H9 (cell line): ENCODE measurements at regions not wholly inside any gene's neighbourhood (a gene's known extent, or its start where the extent isn't known, plus 50 kb on each side); places are given as distances from the start of the nearest gene placed in this dataset.

Experiments
- DNase-seq: peaks from one replicate; pipeline ENCODE4 v3.0.0-alpha.2; 2017
- H2AFZ ChIP-seq: one replicate; pipeline ENCODE4 v1.6.1; 2013; ENCODE audit warnings: mild to moderate bottlenecking, low read length, control low read depth, moderate library complexity
- H2AK5ac ChIP-seq: 2 replicates; pipeline ENCODE4 v1.6.1; 2013; ENCODE audit warnings: low read length, control low read depth, mixed read lengths; ENCODE audit not compliant: insufficient read length
- H2BK120ac ChIP-seq: one replicate; pipeline ENCODE4 v1.6.1; 2013; ENCODE audit warnings: low read depth, mild to moderate bottlenecking, low read length, control low read depth, inconsistent platforms; ENCODE audit not compliant: poor library complexity, severe bottlenecking
- H2BK12ac ChIP-seq: 2 replicates; pipeline ENCODE4 v1.6.1; 2013; ENCODE audit warnings: low read length, control low read depth, mixed read lengths, low read depth; ENCODE audit not compliant: insufficient read length
- H2BK15ac ChIP-seq: 2 replicates; pipeline ENCODE4 v1.6.1; 2013; ENCODE audit warnings: low read depth, low read length, control low read depth
- H2BK20ac ChIP-seq: one replicate; pipeline ENCODE4 v1.6.1; 2013; ENCODE audit warnings: low read depth, mild to moderate bottlenecking, low read length, control low read depth, inconsistent platforms; ENCODE audit not compliant: poor library complexity, severe bottlenecking
- H2BK5ac ChIP-seq: 2 replicates; pipeline ENCODE4 v1.6.1; 2013; ENCODE audit warnings: low read length, control low read depth, mixed read lengths; ENCODE audit not compliant: insufficient read length
- H3K14ac ChIP-seq: 2 replicates; pipeline ENCODE4 v1.6.1; 2013; ENCODE audit warnings: low read length, control low read depth; ENCODE audit not compliant: insufficient read depth
- H3K18ac ChIP-seq: 2 replicates; pipeline ENCODE4 v1.6.1; 2013; ENCODE audit warnings: low read depth, mild to moderate bottlenecking, mixed read lengths, low read length, control low read depth; ENCODE audit not compliant: insufficient read length
- H3K23ac ChIP-seq: 2 replicates; pipeline ENCODE4 v1.6.1; 2013; ENCODE audit warnings: low read length, control low read depth, mixed read lengths, low read depth; ENCODE audit not compliant: insufficient read length
- H3K23me2 ChIP-seq: 2 replicates; pipeline ENCODE4 v1.6.1; 2013; ENCODE audit warnings: low read depth, mild to moderate bottlenecking, mixed read lengths, low read length, control low read depth; ENCODE audit not compliant: insufficient read length, poor library complexity, severe bottlenecking
- H3K27ac ChIP-seq: 2 replicates; pipeline ENCODE4 v1.5.1; 2013; ENCODE audit warnings: low read length, control low read depth, mixed read lengths, low read depth; ENCODE audit not compliant: insufficient read length
- H3K27me3 ChIP-seq: 2 replicates; pipeline ENCODE4 v1.6.1; 2013; ENCODE audit warnings: low read length, control low read depth, inconsistent platforms; ENCODE audit not compliant: insufficient read depth
- H3K4ac ChIP-seq: 2 replicates; pipeline ENCODE4 v1.6.1; 2013; ENCODE audit warnings: low read depth, mild to moderate bottlenecking, control low read depth, inconsistent platforms, low read length, moderate library complexity
- H3K4me1 ChIP-seq: 2 replicates; pipeline ENCODE4 v1.6.1; 2013; ENCODE audit warnings: low read length, control low read depth, inconsistent platforms; ENCODE audit not compliant: insufficient read depth
- H3K4me2 ChIP-seq: 2 replicates; pipeline ENCODE4 v1.6.1; 2013; ENCODE audit warnings: low read length, control low read depth, mixed read lengths; ENCODE audit not compliant: insufficient read length, insufficient read depth
- H3K56ac ChIP-seq: 2 replicates; pipeline ENCODE4 v1.6.1; 2013; ENCODE audit warnings: low read depth, mild to moderate bottlenecking, mixed read lengths, low read length, control low read depth; ENCODE audit not compliant: insufficient read length
- H3K79me1 ChIP-seq: 2 replicates; pipeline ENCODE4 v1.6.1; 2013; ENCODE audit warnings: low read depth, mild to moderate bottlenecking, moderate library complexity, low read length, control low read depth, inconsistent platforms; ENCODE audit not compliant: insufficient read depth, poor library complexity, severe bottlenecking
- H3K79me2 ChIP-seq: 2 replicates; pipeline ENCODE4 v1.6.1; 2013; ENCODE audit warnings: low read length, control low read depth, inconsistent platforms; ENCODE audit not compliant: insufficient read depth
- H3K9ac ChIP-seq: 2 replicates; pipeline ENCODE4 v1.6.1; 2013; ENCODE audit warnings: low read length, control low read depth, mixed read lengths; ENCODE audit not compliant: insufficient read length; ENCODE audit errors: extremely low read depth
- H3K9me3 ChIP-seq: one replicate; pipeline ENCODE4 v1.6.1; 2013; ENCODE audit warnings: low read depth, low read length, inconsistent platforms; ENCODE audit not compliant: control insufficient read depth
- H3T11ph ChIP-seq: one replicate; pipeline ENCODE4 v1.6.1; 2013; ENCODE audit warnings: mild to moderate bottlenecking, low read length, control low read depth, inconsistent platforms
- H4K20me1 ChIP-seq: one replicate; pipeline ENCODE4 v1.6.1; 2013; ENCODE audit not compliant: control insufficient read depth, insufficient read length, insufficient read depth
- H4K5ac ChIP-seq: 2 replicates; pipeline ENCODE4 v1.6.1; 2013; ENCODE audit warnings: low read depth, mild to moderate bottlenecking, mixed read lengths, low read length, control low read depth; ENCODE audit not compliant: insufficient read length
- H4K8ac ChIP-seq: replicated peaks from 2 replicates; pipeline ENCODE4 v1.6.1; 2013; ENCODE audit warnings: low read length, control low read depth, mixed read lengths, low read depth; ENCODE audit not compliant: insufficient read length
- H4K91ac ChIP-seq: 2 replicates; pipeline ENCODE4 v1.6.1; 2013; ENCODE audit warnings: low read depth, mild to moderate bottlenecking, moderate library complexity, mixed read lengths, low read length, control low read depth; ENCODE audit not compliant: insufficient read length
- H3K27ac Mint-ChIP-seq, 3 experiments: 2 replicates in 2 of 3; 3 replicates in 1 of 3; pipeline ENCODE4 v1.8.0; 2020 to 2021; ENCODE audit warnings: mixed read lengths in 3 of 3, mild to moderate bottlenecking in 1 of 3, moderate library complexity in 1 of 3
- H3K27me3 Mint-ChIP-seq: 2 replicates; pipeline ENCODE4 v1.8.0; 2021; ENCODE audit warnings: low read depth, mild to moderate bottlenecking, moderate library complexity, mixed read lengths
- H3K36me3 Mint-ChIP-seq, 3 experiments: 2 replicates in 2 of 3; 3 replicates in 1 of 3; pipeline ENCODE4 v1.8.0; 2020 to 2021; ENCODE audit warnings: low read depth in 3 of 3, mixed read lengths in 3 of 3; ENCODE audit not compliant: insufficient read depth in 1 of 3
- H3K4me1 Mint-ChIP-seq, 2 experiments: 2 replicates each; pipeline ENCODE4 v1.8.0; 2020; ENCODE audit warnings: mixed read lengths in 2 of 2
- H3K4me3 Mint-ChIP-seq, 2 experiments: 2 replicates in 1 of 2; 3 replicates in 1 of 2; pipeline ENCODE4 v1.8.0; 2020 to 2021; ENCODE audit warnings: mild to moderate bottlenecking in 2 of 2, mixed read lengths in 2 of 2, moderate library complexity in 1 of 2
- H3K9me3 Mint-ChIP-seq, 2 experiments: 2 replicates in 1 of 2; 3 replicates in 1 of 2; pipeline ENCODE4 v1.8.0; 2020; ENCODE audit warnings: mild to moderate bottlenecking in 2 of 2, mixed read lengths in 2 of 2, moderate library complexity in 1 of 2
- WGBS: extraction: QIAGEN DNeasy Blood & Tissue Kit; methylation state at CpG from one replicate; pipeline ENCODE4 v1.1.7; 2013; ENCODE audit warnings: missing lambda C conversion rate, low lambda C conversion rate, mixed read lengths; ENCODE audit not compliant: insufficient read length; ENCODE audit errors: extremely low coverage; 5-methylcytosine and 5-hydroxymethylcytosine counted together
- TF ChIP-seq, protein P1 (sequence below): fragments of 200-600 bp; sonication (generic); conservative IDR thresholded peaks from 3 replicates; pipeline ENCODE4 v1.8.0; 2021; ENCODE audit warnings: antibody characterized with exemption, mild to moderate bottlenecking

DNA sequence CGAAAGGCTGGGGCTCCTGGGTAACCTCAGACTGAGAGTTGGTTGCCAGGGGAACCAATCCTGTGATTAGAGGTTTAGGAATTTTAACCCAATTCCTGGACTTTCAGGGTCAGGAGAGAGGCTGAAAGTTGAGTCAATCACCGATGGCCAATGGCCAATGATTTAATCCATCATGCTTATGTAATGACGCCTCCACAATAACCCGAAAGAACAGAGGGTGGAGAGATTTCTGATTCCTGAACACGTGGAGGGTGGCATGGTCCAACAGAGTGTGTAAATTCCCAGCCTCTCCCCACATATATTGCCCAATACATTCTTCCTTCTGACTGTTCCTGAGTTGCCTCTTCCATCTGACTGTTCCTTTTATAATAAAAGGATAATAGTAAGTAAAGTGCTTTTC lies 137.2 kb upstream of the CBLB start:
- Histone ChIP-seq H2BK20ac (no peak overlapping the region), H4K8ac (no peak overlapping the region), H3K23me2 (no peaks in the 10 kb centered on the region), H3K4ac (no peak overlapping the region), H3K14ac (no peak overlapping the region), H3K4me1 (no peaks in the 10 kb centered on the region), H3K79me2 (no peaks in the 10 kb centered on the region), H2BK15ac (no peak overlapping the region), H2BK12ac (no peak overlapping the region), H3K79me1 (no peaks in the 10 kb centered on the region), H3T11ph (no peak overlapping the region), H3K4me2 (no peak overlapping the region), H3K23ac (no peak overlapping the region), H4K20me1 (no peaks in the 10 kb centered on the region), H3K27ac (no peak overlapping the region), H2BK5ac (no peak overlapping the region), H3K18ac (no peak overlapping the region), H3K56ac (no peak overlapping the region), H3K9me3 (no peaks in the 10 kb centered on the region), H4K5ac (no peak overlapping the region), H3K27me3 (no peaks in the 10 kb centered on the region), H3K9ac (no peak overlapping the region), H4K91ac (no peak overlapping the region), H2BK120ac (no peak overlapping the region), H2AK5ac (no peak overlapping the region), H2AFZ (no peak overlapping the region)
- Mint-ChIP-seq H3K4me3 (no peak overlapping the region), H3K36me3 (no peaks in the 10 kb centered on the region), H3K27ac (no peak overlapping the region), H3K27me3 (no peaks in the 10 kb centered on the region), H3K4me1 (no peaks in the 10 kb centered on the region), H3K9me3 (no peaks in the 10 kb centered on the region)
- TF ChIP-seq, protein P1, sequence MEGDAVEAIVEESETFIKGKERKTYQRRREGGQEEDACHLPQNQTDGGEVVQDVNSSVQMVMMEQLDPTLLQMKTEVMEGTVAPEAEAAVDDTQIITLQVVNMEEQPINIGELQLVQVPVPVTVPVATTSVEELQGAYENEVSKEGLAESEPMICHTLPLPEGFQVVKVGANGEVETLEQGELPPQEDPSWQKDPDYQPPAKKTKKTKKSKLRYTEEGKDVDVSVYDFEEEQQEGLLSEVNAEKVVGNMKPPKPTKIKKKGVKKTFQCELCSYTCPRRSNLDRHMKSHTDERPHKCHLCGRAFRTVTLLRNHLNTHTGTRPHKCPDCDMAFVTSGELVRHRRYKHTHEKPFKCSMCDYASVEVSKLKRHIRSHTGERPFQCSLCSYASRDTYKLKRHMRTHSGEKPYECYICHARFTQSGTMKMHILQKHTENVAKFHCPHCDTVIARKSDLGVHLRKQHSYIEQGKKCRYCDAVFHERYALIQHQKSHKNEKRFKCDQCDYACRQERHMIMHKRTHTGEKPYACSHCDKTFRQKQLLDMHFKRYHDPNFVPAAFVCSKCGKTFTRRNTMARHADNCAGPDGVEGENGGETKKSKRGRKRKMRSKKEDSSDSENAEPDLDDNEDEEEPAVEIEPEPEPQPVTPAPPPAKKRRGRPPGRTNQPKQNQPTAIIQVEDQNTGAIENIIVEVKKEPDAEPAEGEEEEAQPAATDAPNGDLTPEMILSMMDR = no peak
- no peak for DNase-seq
- no CpG with 5 or more reads among the region's 5 CpGs for WGBS
